LNCAP (cell line): ENCODE measurements at regions not wholly inside any gene's neighbourhood (a gene's known extent, or its start where the extent isn't known, plus 50 kb on each side); places are given as distances from the start of the nearest gene placed in this dataset.
A peak's percentile ranks its signal among the peaks of the same experiment; 100 is the strongest.

Experiments
- TF ChIP-seq, protein P1 (sequence below): fragments of 450-650 bp; IDR thresholded peaks from 2 replicates; pipeline ENCODE4 v1.5.1; 2017; ENCODE audit warnings: mild to moderate bottlenecking

DNA sequence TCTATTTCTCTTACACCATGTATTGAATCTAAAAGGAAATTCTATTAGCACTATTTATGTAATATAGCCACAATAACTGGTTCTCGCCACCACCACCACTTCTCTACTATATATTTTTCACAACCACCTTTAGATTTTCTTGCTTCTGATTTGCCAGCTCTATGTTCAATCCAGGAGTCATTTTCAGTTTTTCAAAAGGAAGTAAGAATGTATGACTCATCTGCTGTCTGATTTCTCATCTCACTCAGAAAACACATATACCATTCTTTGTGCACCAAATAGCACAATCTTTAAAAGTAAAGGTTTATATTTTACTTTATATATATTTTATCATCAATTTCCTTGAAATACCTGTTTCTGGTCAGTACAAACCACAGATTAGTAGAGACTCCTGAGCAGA, 1127.5 kb downstream of the TAF11L14 start:
- TF ChIP-seq, protein P1, sequence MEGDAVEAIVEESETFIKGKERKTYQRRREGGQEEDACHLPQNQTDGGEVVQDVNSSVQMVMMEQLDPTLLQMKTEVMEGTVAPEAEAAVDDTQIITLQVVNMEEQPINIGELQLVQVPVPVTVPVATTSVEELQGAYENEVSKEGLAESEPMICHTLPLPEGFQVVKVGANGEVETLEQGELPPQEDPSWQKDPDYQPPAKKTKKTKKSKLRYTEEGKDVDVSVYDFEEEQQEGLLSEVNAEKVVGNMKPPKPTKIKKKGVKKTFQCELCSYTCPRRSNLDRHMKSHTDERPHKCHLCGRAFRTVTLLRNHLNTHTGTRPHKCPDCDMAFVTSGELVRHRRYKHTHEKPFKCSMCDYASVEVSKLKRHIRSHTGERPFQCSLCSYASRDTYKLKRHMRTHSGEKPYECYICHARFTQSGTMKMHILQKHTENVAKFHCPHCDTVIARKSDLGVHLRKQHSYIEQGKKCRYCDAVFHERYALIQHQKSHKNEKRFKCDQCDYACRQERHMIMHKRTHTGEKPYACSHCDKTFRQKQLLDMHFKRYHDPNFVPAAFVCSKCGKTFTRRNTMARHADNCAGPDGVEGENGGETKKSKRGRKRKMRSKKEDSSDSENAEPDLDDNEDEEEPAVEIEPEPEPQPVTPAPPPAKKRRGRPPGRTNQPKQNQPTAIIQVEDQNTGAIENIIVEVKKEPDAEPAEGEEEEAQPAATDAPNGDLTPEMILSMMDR, result no peak

DNA sequence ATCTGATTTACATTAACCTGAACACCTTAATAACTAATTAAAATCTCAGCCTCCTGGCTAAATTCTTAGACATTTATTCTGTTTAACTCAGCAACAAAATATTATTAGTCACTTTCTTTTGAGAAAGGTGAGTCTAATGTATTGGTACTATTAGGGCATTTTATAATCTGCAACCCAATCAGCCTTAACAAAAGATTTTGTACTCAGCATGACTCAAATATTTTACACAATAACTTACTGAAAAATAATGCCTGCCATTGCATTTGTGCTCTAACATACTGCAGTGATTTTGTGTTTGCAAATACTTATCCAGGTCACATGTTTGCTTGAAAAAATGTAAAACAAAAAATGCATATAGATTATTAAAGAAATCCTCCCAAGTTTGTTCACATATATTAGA, 1129.9 kb downstream of the TAF11L14 start:
- TF ChIP-seq, protein P1, result no peak

DNA sequence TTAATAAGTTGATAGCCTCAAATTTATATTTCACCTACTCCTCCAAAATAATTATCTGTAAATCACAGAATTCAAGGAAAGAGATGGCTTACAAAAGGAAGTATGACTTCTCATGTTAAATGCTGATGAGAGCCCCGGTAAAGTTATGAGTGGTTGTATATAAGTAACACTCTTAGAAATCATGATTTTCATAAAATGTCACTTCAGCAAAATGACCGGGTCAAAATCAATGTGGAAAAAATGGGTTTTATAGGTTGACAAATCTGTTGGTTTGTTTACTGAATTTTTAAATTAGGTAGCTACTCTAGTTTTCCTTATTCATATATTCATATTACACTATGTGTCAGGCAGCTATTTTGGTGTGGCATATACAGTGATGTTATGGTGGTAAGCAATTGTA, 1131.0 kb downstream of the TAF11L14 start:
- TF ChIP-seq, protein P1, result no peak

DNA sequence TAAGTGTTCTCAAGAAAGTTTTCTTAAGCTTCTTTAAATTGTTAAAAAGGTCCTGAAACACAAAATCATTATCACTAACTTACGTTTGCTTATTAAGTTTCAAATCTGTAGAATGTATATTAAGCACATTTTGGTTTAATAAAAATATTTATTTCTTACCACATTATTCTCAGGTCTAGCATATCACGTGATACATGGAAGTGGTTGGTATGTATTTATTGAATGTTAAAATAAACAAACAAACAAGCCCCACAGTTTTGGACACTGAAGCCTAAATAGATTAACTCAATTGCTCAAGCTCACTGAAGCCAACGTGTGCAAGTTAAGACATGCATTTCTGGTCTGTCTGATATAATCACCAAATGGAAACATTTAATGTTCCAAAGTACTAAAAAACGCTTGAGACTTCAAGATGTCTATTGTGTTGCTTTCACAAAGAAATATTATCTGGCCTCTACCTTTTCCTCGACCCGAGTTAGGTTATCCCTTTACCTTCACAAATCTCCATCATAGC, 1136.9 kb downstream of the TAF11L14 start:
- TF ChIP-seq, protein P1, result no peak

DNA sequence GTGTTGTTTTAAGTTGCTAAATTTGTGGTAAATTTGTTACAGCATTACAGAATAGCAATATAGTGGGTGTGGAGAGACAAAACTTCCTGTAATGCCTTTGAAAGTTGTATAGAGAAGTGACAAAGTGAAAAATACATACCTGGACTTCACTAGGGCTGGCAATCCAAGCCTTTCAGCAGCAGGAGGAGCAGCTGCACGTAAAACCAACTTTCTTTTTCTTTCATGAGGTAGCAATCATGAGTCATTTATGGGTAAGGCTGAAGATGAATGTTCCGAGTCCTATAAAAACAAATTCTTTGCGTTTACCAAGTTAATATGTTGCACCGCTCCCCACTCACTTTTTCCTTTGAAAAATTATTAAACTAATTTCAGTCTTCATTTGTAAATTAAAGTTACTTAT, 1138.2 kb downstream of the TAF11L14 start:
- TF ChIP-seq, protein P1, result peak; percentile 75

DNA sequence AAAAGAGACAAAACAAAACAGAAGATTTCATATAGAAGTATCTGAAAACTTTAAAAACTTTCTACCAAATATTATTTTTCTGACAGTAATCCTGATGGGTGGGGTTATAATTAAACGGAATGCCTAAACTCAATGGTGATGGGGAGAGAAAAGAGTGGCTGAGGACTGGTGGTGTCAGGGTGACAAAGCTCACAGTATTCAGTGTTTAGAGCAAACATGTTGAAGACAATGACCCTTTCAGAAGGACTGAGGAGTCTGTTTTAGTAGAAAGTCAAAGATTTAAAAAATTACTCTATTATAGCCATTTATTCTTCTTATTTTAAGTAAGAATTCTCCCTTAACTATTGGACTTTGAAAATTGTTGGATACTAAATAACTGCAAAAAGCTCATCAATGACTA, 1144.0 kb downstream of the TAF11L14 start:
- TF ChIP-seq, protein P1, result no peak

DNA sequence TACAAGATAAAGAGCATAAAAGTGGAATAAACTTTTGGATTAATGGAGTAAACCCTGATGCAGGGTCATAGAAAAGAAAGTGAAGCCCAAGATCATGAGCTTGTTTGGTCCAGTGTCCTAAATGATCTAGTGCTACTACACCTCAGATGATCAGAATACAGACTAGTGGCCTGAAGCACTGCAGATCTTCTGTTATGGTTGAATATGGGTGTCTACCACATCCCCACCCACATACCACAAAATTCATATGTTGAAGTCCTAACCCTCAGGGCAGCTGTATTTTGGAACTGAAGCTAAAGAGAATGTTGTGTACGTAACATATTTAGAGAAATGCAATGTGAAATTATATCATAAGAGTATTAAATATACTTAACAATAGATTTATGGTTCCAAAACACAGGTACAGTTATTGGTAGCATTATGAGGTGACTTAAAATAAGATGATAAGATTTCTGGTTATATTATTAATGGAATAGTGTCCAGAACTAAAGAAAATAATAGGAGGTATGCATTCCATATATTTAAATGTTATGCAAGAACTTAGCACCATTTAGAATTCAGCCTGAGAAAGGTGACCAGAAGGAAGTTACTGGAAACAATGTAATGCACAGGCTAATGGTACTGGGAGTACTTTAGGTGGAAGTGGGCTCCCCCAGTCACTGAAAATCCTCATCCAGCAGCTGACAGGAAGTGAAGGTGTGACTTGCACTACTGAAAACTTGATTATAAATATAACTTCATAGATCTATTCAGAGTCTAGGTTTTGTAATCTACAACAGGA, 1155.1 kb downstream of the TAF11L14 start:
- TF ChIP-seq, protein P1, result no peak
